ENCODE measurements at regions not wholly inside any gene's neighbourhood (a gene's known extent, or its start where the extent isn't known, plus 50 kb on each side); places are given as distances from the start of the nearest gene placed in this dataset.
A peak's percentile ranks its signal among the peaks of the same experiment; 100 is the strongest.

- CTCF ChIA-PET = interaction anchor here (0.6 to 0.9 kb wide), 2 partner anchors 14 to 801 kb away, joined by 3 read pairs; no protein-coding TSS in a partner anchor
- peak overlapping the region; percentile 63 to 91 for H3K27ac ChIP-seq (ENCODE audit: low read depth in 2 of 2, low read length in 1 of 2)
- WGBS (ENCODE audit: low lambda C conversion rate) = 36% methylated on average over 19 of the region's 19 CpGs
- TF ChIP-seq ZBTB33 (IDR thresholded peaks at IDR 0.05; ENCODE audit: borderline replicate concordance, low read depth) (peak; percentile 46; the same call in 1 of the 2 replicates), MXI1 (IDR thresholded peaks at IDR 0.05; ENCODE audit: low read depth, low read length) (no peak), SMC3 (IDR thresholded peaks at IDR 0.05; ENCODE audit: low read depth, low read length) (peak; percentile 43), NRF1 (IDR thresholded peaks at IDR 0.05; ENCODE audit: low read depth, low read length) (no peak), IRF3 (IDR thresholded peaks at IDR 0.05; ENCODE audit: low read depth, low read length) (no peak), FOSL2 (IDR thresholded peaks at IDR 0.05; ENCODE audit: borderline replicate concordance, low read depth) (no peak), USF2 (IDR thresholded peaks at IDR 0.05; ENCODE audit: borderline replicate concordance, low read depth, low read length) (no peak), FOXM1 (IDR thresholded peaks at IDR 0.05; ENCODE audit: low read depth) (no peak), REST (IDR thresholded peaks at IDR 0.05; ENCODE audit: low read depth, low read length) (no peak), POLR2AphosphoS5 (IDR thresholded peaks at IDR 0.05; ENCODE audit: low read depth, low read length) (no peak), GATA2 (CRISPR knock-in tag; IDR thresholded peaks at IDR 0.05) (no peak; the same call in 1 of the 2 replicates), EP300 (IDR thresholded peaks at IDR 0.05; ENCODE audit: borderline replicate concordance in 1 of 2, low read depth in 1 of 2, low read length in 1 of 2) (no peak), CHD2 (IDR thresholded peaks at IDR 0.05; ENCODE audit: low read length, partially characterized antibody) (peak; percentile 36), TCF12 (IDR thresholded peaks at IDR 0.05) (peak; percentile 26; the same call in 1 of the 2 replicates), ELF1 (IDR thresholded peaks at IDR 0.05) (no peak), RCOR1 (IDR thresholded peaks at IDR 0.05; ENCODE audit: low read length) (no peak), RFX5 (IDR thresholded peaks at IDR 0.05; ENCODE audit: low read length) (peak; percentile 83), MAX (IDR thresholded peaks at IDR 0.05; ENCODE audit: low read depth) (no peak; the same call in 1 of the 2 replicates), SIN3A (IDR thresholded peaks at IDR 0.05; ENCODE audit: borderline replicate concordance, low read depth, low read length) (no peak), CTCF (IDR thresholded peaks at IDR 0.05) (peak; percentile 60), USF1 (IDR thresholded peaks at IDR 0.05; ENCODE audit: borderline replicate concordance, low read depth) (no peak)
Observed at GRCh38 chrX:131728295-131729145, 184.6 kb downstream of the OR13H1 start.

More at GRCh38 chrX:131728295-131729145, 184.6 kb downstream of the OR13H1 start:
- POLR2A ChIA-PET = no interaction called here
- Histone ChIP-seq H2AFZ (ENCODE audit: low read depth) (peak overlapping the region; percentile 79), H3K79me2 (ENCODE audit: insufficient read depth) (no peaks in the 10 kb centered on the region), H3K4me1 (ENCODE audit: control insufficient read depth in 1 of 2, insufficient read depth in 2 of 2, low read depth in 1 of 2, low read length in 1 of 2) (peaks cover 0 to 3% of the 10 kb centered on the region in 2 experiments; a peak in 1 of 4 replicates), H3K4me3 (ENCODE audit: low read depth in 2 of 2, low read length in 1 of 2) (peak overlapping the region; percentile 47 to 59), H3K9ac (peak overlapping the region; percentile 62), H3K9me2 (no peaks in the 10 kb centered on the region), H3K27me3 (ENCODE audit: insufficient read depth) (no peaks in the 10 kb centered on the region), H3F3A (replicated peaks; ENCODE audit: insufficient read depth) (no peaks in the 10 kb centered on the region), H3K36me3 (replicated peaks in 1 of 2; ENCODE audit: control insufficient read depth in 1 of 2, insufficient read depth in 2 of 2, low read length in 1 of 2) (no peaks in the 10 kb centered on the region), H3K4me2 (peak overlapping the region; percentile 78), H3K9me3 (0 out of 2 replicates have a peak, but pooled peaks cover 4% of the 10 kb centered on the region), H4K20me1 (ENCODE audit: insufficient read depth) (no peaks in the 10 kb centered on the region)
- DNase-seq = peak; percentile 54

Measured in SK-N-SH (cell line).